K562 (cell line): ENCODE measurements at regions not wholly inside any gene's neighbourhood (a gene's known extent, or its start where the extent isn't known, plus 50 kb on each side); places are given as distances from the start of the nearest gene placed in this dataset.
A peak's percentile ranks its signal among the peaks of the same experiment; 100 is the strongest.

Experiments used
- BMI1 ChIP-seq: fragments of 150-350 bp; IDR thresholded peaks from 2 replicates; pipeline ENCODE4 v1.6.1; 2014; ENCODE audit warnings: low read length
- CAMTA2 ChIP-seq: fragments of 250-450 bp; sonication (Bioruptor Pico); conservative IDR thresholded peaks from 2 replicates; pipeline ENCODE4 v1.5.1; 2022
- CTBP1 ChIP-seq: fragments of 450-650 bp; IDR thresholded peaks from 2 replicates; pipeline ENCODE4 v1.6.1; 2016; ENCODE audit warnings: borderline replicate concordance
- CTCFL ChIP-seq: IDR thresholded peaks from 2 replicates; pipeline ENCODE4 v1.6.1; 2011; ENCODE audit warnings: borderline replicate concordance, low read depth, mild to moderate bottlenecking, moderate library complexity, low read length; ENCODE audit not compliant: insufficient read depth, poor library complexity, severe bottlenecking
- EGR1 ChIP-seq: fragments of 450-650 bp; conservative IDR thresholded peaks from 2 replicates; pipeline ENCODE4 v1.6.1; 2017; ENCODE audit warnings: mild to moderate bottlenecking
- FOXA3 ChIP-seq, 2 experiments: fragments of 450-650 bp in 1 of 2; sonication (generic) in 1 of 2; formaldehyde crosslinking; IDR thresholded peaks in 1 of 2; conservative IDR thresholded peaks in 1 of 2; 2 replicates each; pipeline versions ENCODE4 v1.4.0 to v1.8.0; 2020 to 2022; ENCODE audit warnings: mild to moderate bottlenecking in 2 of 2, missing genetic modification reagents in 1 of 2
- HDAC2 ChIP-seq: fragments of 450-650 bp; IDR thresholded peaks from 2 replicates; pipeline ENCODE4 v1.6.1; 2016; ENCODE audit warnings: mild to moderate bottlenecking
- HOXB6 ChIP-seq: fragments of 250-450 bp; sonication (Bioruptor Pico); IDR thresholded peaks from 2 replicates; pipeline ENCODE4 v1.5.1; 2022; ENCODE audit warnings: mild to moderate bottlenecking, borderline replicate concordance
- KDM1A ChIP-seq, 2 experiments: fragments of 450-650 bp; IDR thresholded peaks; 2 replicates each; pipeline ENCODE4 v1.6.1; 2016; ENCODE audit warnings: mild to moderate bottlenecking in 2 of 2
- NFE2 ChIP-seq: IDR thresholded peaks from 2 replicates; pipeline ENCODE4 v1.6.1; 2014; ENCODE audit warnings: antibody characterized with exemption, low read depth
- POLR2AphosphoS5 ChIP-seq: IDR thresholded peaks from 2 replicates; pipeline ENCODE4 v1.6.1; 2011; ENCODE audit warnings: mild to moderate bottlenecking, low read depth, low read length, moderate library complexity; ENCODE audit not compliant: control insufficient read depth, insufficient read depth
- PRDM10 ChIP-seq: fragments of 450-650 bp; IDR thresholded peaks from 2 replicates; pipeline ENCODE4 v1.6.1; 2018; ENCODE audit not compliant: partially characterized antibody
- RBFOX2 ChIP-seq: fragments of 200-400 bp; formaldehyde crosslinking; IDR thresholded peaks from 2 replicates; pipeline ENCODE4 v1.6.1; 2017; ENCODE audit warnings: low read depth, mild to moderate bottlenecking, low read length, moderate library complexity
- SMAD2 ChIP-seq: fragments of 150-350 bp; IDR thresholded peaks from 2 replicates; pipeline ENCODE4 v1.6.1; 2014; ENCODE audit warnings: low read depth, mild to moderate bottlenecking, low read length
- SMARCA4 ChIP-seq: fragments of 450-650 bp; IDR thresholded peaks from 2 replicates; pipeline ENCODE4 v1.6.1; 2016
- SRF ChIP-seq, 2 experiments: fragments of 250-450, 450-650 bp in 1 of 2; sonication (Bioruptor Pico) in 1 of 2; sonication (generic) in 1 of 2; formaldehyde crosslinking; IDR thresholded peaks; 2 replicates each; pipeline versions ENCODE4 v1.5.0 to v1.5.1; 2020 to 2022; ENCODE audit warnings: mild to moderate bottlenecking in 1 of 2, missing genetic modification reagents in 1 of 2
- TAF7 ChIP-seq: fragments of 450-650 bp; IDR thresholded peaks from 2 replicates; pipeline ENCODE4 v1.6.1; 2016; ENCODE audit warnings: missing genetic modification characterization, missing compliant biosample characterization
- ZFP30 ChIP-seq: fragments of 250-450 bp; sonication (Bioruptor Pico); IDR thresholded peaks from 2 replicates; pipeline ENCODE4 v1.8.0; 2022; ENCODE audit warnings: moderate library complexity, mild to moderate bottlenecking, inconsistent platforms, borderline replicate concordance
- ZNF311 ChIP-seq: fragments of 250-450 bp; sonication (Bioruptor Pico); IDR thresholded peaks from 2 replicates; pipeline ENCODE4 v1.4.0; 2020; ENCODE audit warnings: mild to moderate bottlenecking, moderate library complexity
- ZNF644 ChIP-seq: fragments of 200-800 bp; sonication (Bioruptor generic); IDR thresholded peaks from 2 replicates; pipeline ENCODE4 v1.6.1; 2016; ENCODE audit warnings: low read depth, missing genetic modification characterization, missing compliant biosample characterization
- ZNF717 ChIP-seq: fragments of 250-450 bp; sonication (Bioruptor Pico); IDR thresholded peaks from 2 replicates; pipeline ENCODE4 v1.5.0; 2021
- ZNF780A ChIP-seq: fragments of 250-450 bp; sonication (Bioruptor Pico); IDR thresholded peaks from 2 replicates; pipeline ENCODE4 v1.5.0; 2021; ENCODE audit warnings: mild to moderate bottlenecking
- TF ChIP-seq, protein P1 (sequence below): sonication (generic); IDR thresholded peaks from 2 replicates; pipeline ENCODE4 v1.6.1; 2016

GRCh38 chr7:152520861-152521302, 85.1 kb upstream of the KMT2C start (continued):
- TF ChIP-seq CTCFL (no peak), KDM1A (IDR thresholded peaks at IDR 0.05) (peak; percentile 34 to 62; a peak in 2 of 4 replicates), EGR1 (no peak), ZNF780A (CRISPR knock-in tag) (no peak), FOXA3 (CRISPR knock-in tag; conservative IDR thresholded peaks at IDR 0.05 in 1 of 2, IDR thresholded peaks at IDR 0.05 in 1 of 2) (no peak), TAF7 (tag) (no peak), SMARCA4 (no peak), POLR2AphosphoS5 (no peak), ZNF644 (tag) (no peak), HDAC2 (no peak), NFE2 (peak; percentile 85), RBFOX2 (no peak), ZNF311 (CRISPR knock-in tag) (no peak), HOXB6 (CRISPR knock-in tag) (no peak), CTBP1 (peak; percentile 42; the same call in 1 of the 2 replicates), ZNF717 (CRISPR knock-in tag) (no peak), PRDM10 (no peak), SMAD2 (no peak), BMI1 (no peak), CAMTA2 (CRISPR knock-in tag) (no peak), ZFP30 (CRISPR knock-in tag) (no peak), SRF (CRISPR knock-in tag; IDR thresholded peaks at IDR 0.05) (no peak)
- TF ChIP-seq, protein P1, sequence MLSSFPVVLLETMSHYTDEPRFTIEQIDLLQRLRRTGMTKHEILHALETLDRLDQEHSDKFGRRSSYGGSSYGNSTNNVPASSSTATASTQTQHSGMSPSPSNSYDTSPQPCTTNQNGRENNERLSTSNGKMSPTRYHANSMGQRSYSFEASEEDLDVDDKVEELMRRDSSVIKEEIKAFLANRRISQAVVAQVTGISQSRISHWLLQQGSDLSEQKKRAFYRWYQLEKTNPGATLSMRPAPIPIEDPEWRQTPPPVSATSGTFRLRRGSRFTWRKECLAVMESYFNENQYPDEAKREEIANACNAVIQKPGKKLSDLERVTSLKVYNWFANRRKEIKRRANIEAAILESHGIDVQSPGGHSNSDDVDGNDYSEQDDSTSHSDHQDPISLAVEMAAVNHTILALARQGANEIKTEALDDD = 0 out of 2 replicates have a peak, but pooled peaks have one; percentile 32
